ENCODE measurements at regions not wholly inside any gene's neighbourhood (a gene's known extent, or its start where the extent isn't known, plus 50 kb on each side); places are given as distances from the start of the nearest gene placed in this dataset.

GRCh38 chr1:208933984-208934525 is 649.5 kb upstream of the CAMK1G start:
- H3K4me1 ChIP-seq (ENCODE audit: insufficient read depth, low read length) = no peaks in the 10 kb centered on the region
- DNase-seq = no peak
- no peaks in the 10 kb centered on the region for H3K36me3 ChIP-seq (ENCODE audit: insufficient read depth, low read length)
- no peaks in the 10 kb centered on the region for H4K20me1 ChIP-seq (ENCODE audit: insufficient read depth, low read length)
- no peaks in the 10 kb centered on the region for H3K9me3 ChIP-seq (ENCODE audit: insufficient read depth, low read length, severe bottlenecking)
- no peak overlapping the region for H3K9ac ChIP-seq (ENCODE audit: low read depth, low read length)
- H3K27ac ChIP-seq (ENCODE audit: low read length) = no peak overlapping the region
- no peak overlapping the region for H3K4me3 ChIP-seq (ENCODE audit: low read depth in 1 of 2, low read length in 2 of 2)
- TF ChIP-seq EZH2 (IDR thresholded peaks at IDR 0.05; ENCODE audit: borderline replicate concordance, low read depth, low read length, severe bottlenecking) (no peak), CTCF (IDR thresholded peaks at IDR 0.05; ENCODE audit: borderline replicate concordance, extremely low read depth, low read length, poor library complexity, severe bottlenecking) (no peak)
- H3K79me2 ChIP-seq (ENCODE audit: insufficient read depth, low read length) = no peaks in the 10 kb centered on the region
- H3K27me3 ChIP-seq (ENCODE audit: insufficient read depth, low read length, poor library complexity) = peaks cover 3% of the 10 kb centered on the region
- no peak overlapping the region for H3K4me2 ChIP-seq (ENCODE audit: insufficient read depth, low read length)
- H2AFZ ChIP-seq (ENCODE audit: low read depth, low read length) = no peak overlapping the region
- ATAC-seq (ENCODE audit: insufficient read depth, low read depth) = no peak

GRCh38 chr1:208934933-208935332 is 648.6 kb upstream of the CAMK1G start:
- Histone ChIP-seq H3K4me1 (ENCODE audit: insufficient read depth, low read length) (no peaks in the 10 kb centered on the region), H3K36me3 (ENCODE audit: insufficient read depth, low read length) (no peaks in the 10 kb centered on the region), H3K9me3 (ENCODE audit: insufficient read depth, low read length, severe bottlenecking) (no peaks in the 10 kb centered on the region), H3K4me3 (ENCODE audit: low read depth in 1 of 2, low read length in 2 of 2) (no peak overlapping the region), H3K27ac (ENCODE audit: low read length) (no peak overlapping the region), H3K27me3 (ENCODE audit: insufficient read depth, low read length, poor library complexity) (peaks cover 3% of the 10 kb centered on the region), H3K9ac (ENCODE audit: low read depth, low read length) (no peak overlapping the region), H4K20me1 (ENCODE audit: insufficient read depth, low read length) (no peaks in the 10 kb centered on the region), H3K79me2 (ENCODE audit: insufficient read depth, low read length) (no peaks in the 10 kb centered on the region), H3K4me2 (ENCODE audit: insufficient read depth, low read length) (no peak overlapping the region), H2AFZ (ENCODE audit: low read depth, low read length) (no peak overlapping the region)
- DNase-seq (no peak), ATAC-seq (ENCODE audit: insufficient read depth, low read depth) (no peak)
- TF ChIP-seq EZH2 (IDR thresholded peaks at IDR 0.05; ENCODE audit: borderline replicate concordance, low read depth, low read length, severe bottlenecking) = no peak
- TF ChIP-seq CTCF (IDR thresholded peaks at IDR 0.05; ENCODE audit: borderline replicate concordance, extremely low read depth, low read length, poor library complexity, severe bottlenecking) = no peak

- H3K27me3 ChIP-seq (ENCODE audit: insufficient read depth, low read length, poor library complexity) = peaks cover 3% of the 10 kb centered on the region
- DNase-seq = no peak
- H3K4me1 ChIP-seq (ENCODE audit: insufficient read depth, low read length) = no peaks in the 10 kb centered on the region
- no peak for TF ChIP-seq EZH2 (IDR thresholded peaks at IDR 0.05; ENCODE audit: borderline replicate concordance, low read depth, low read length, severe bottlenecking)
- TF ChIP-seq CTCF (IDR thresholded peaks at IDR 0.05; ENCODE audit: borderline replicate concordance, extremely low read depth, low read length, poor library complexity, severe bottlenecking) = no peak
- H3K27ac ChIP-seq (ENCODE audit: low read length) = no peak overlapping the region
- no peaks in the 10 kb centered on the region for H3K79me2 ChIP-seq (ENCODE audit: insufficient read depth, low read length)
- no peak overlapping the region for H3K4me3 ChIP-seq (ENCODE audit: low read depth in 1 of 2, low read length in 2 of 2)
- H4K20me1 ChIP-seq (ENCODE audit: insufficient read depth, low read length) = no peaks in the 10 kb centered on the region
- no peak for ATAC-seq (ENCODE audit: insufficient read depth, low read depth)
- H3K4me2 ChIP-seq (ENCODE audit: insufficient read depth, low read length) = no peak overlapping the region
- H3K9ac ChIP-seq (ENCODE audit: low read depth, low read length) = no peak overlapping the region
- H2AFZ ChIP-seq (ENCODE audit: low read depth, low read length) = no peak overlapping the region
- H3K36me3 ChIP-seq (ENCODE audit: insufficient read depth, low read length) = no peaks in the 10 kb centered on the region
- no peaks in the 10 kb centered on the region for H3K9me3 ChIP-seq (ENCODE audit: insufficient read depth, low read length, severe bottlenecking)
Observed at GRCh38 chr1:208935517-208936187, 647.9 kb upstream of the CAMK1G start.

Data from DND-41 (cell line).